ENCODE measurements at regions not wholly inside any gene's neighbourhood (a gene's known extent, or its start where the extent isn't known, plus 50 kb on each side); places are given as distances from the start of the nearest gene placed in this dataset.

DNA sequence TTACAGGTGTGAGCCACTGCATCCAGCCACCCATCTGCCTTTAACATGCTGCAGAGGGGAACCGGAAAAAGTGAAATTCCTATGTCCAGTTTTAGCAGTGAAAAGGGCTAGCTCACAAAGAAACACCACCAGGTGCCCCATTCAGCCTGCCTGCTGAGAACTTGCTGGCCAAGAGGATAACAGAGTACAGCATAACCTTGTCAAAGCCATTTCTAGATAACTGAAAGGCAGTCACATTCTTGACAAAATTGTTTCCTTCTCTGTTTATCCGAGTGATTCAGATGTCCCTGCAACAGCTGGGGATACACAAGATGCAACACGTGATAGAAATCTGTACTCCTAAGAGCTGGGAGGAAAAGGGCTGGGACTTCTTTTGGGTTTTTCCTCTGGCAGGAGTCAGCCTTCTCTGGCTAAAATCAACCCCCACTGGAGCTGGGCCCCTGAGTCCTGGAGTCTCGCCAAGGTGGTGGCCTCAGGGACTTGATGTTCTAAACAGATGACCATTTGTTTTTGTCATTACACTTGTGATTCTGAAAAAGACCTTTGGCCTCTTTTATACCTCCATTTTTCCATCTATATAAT is 505.4 kb downstream of the BCL11A start:
- DNase-seq, result no peak
- no peak for TF ChIP-seq GATA1 (IDR thresholded peaks at IDR 0.05; ENCODE audit: low read depth, low read length)
- TF ChIP-seq POLR2A (IDR thresholded peaks at IDR 0.05; ENCODE audit: low read length), result no peak

DNA sequence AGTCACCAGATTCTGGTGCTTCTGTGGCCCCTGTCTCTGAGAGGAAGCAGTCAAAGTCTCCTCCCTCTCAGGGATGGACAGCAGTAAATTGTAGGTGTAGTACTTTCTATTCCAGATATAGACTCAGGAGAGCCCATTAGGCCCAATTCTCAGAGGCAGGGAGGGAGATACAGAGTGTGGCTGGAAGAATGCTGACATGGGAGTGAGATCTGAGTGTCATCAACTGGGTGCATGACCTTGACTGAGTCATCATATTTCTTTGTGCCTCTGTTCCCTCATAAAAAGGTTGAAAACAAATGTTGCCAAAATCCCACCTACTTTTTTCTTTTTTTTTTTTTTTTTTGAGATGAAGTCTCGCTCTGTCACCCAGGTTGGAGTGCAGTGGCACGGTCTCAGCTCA is 506.1 kb downstream of the BCL11A start:
- DNase-seq, result no peak
- no peak for TF ChIP-seq GATA1 (IDR thresholded peaks at IDR 0.05; ENCODE audit: low read depth, low read length)
- no peak for TF ChIP-seq POLR2A (IDR thresholded peaks at IDR 0.05; ENCODE audit: low read length)

DNA sequence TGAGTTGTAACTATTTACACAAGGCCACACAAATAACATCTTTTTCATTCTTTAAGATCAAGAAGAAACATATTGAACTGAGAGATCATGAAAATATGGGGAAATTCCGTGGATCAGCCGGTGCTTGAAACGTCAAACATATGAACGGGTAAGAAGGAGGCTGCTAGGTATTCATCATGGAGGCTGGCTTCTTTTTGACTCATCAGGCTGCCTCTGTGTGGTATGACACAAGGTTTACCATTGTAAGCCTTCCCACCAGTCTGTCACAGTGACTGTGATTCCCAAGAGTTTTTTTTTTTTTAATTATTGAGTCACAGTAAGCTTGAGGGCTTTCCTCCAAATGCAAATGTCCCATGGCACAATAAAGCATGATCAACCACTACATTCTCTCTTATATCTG is 506.9 kb downstream of the BCL11A start:
- no peak for DNase-seq
- TF ChIP-seq POLR2A (IDR thresholded peaks at IDR 0.05; ENCODE audit: low read length) (no peak), GATA1 (IDR thresholded peaks at IDR 0.05; ENCODE audit: low read depth, low read length) (no peak)

DNA sequence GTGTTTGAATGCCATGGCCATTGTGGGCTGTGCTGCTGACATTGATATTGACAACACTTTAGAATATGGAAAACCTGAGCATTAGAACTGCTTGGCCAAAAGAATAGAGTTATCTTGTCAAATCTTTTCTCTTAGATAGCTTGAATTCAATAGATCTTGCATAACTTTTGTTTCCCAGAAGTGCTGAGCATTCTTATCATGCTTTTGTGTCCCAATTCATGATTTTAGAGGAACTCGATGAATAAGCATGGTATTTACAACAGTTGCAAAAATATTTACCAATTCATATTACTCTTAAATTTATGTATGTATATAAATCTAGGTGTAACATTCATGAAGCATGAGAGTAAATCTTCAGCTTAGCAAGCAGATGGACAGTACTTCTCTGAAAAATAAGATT is 508.0 kb downstream of the BCL11A start:
- TF ChIP-seq GATA1 (IDR thresholded peaks at IDR 0.05; ENCODE audit: low read depth, low read length) (no peak), POLR2A (IDR thresholded peaks at IDR 0.05; ENCODE audit: low read length) (no peak)
- DNase-seq, result no peak

DNA sequence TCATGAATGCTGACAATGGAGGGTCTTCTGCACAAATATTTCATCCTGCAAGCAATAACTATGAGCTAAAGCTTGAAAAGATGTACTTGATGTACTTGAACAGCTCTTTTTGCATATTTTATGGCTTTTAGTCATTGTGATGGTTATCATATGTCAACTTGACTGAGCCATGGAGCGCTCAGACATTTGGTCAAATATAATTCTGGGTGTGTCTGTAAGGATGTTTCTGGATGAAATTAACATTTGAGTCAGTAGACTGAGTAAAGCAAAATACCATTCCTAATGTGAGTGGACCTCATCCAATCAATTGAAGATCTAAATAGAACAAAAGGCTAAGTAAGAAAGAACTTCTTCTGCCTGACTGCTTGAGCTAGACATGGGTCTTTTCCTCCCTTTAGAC is 509.0 kb downstream of the BCL11A start:
- DNase-seq, result no peak
- TF ChIP-seq POLR2A (IDR thresholded peaks at IDR 0.05; ENCODE audit: low read length), result no peak
- TF ChIP-seq GATA1 (IDR thresholded peaks at IDR 0.05; ENCODE audit: low read depth, low read length), result no peak

DNA sequence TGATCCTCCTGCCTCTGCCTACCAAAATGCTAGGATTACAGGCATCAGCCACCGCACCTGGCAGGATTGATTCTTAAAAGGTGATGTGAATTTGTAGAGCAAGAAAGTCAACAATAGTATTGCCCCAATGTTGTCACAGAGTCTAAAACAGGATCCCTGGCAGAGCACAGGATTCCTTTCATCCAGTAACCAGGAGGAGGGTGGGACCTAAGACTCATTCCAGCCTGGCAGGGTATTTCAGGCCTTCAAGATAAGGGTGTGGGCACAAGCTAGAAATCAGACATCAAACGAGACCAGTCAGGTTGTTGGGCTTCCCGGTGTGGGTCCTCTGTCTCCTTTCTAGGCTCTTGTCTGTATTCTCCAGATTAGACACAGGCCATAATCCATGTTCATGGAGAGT is 511.4 kb downstream of the BCL11A start:
- TF ChIP-seq GATA1 (IDR thresholded peaks at IDR 0.05; ENCODE audit: low read depth, low read length) (no peak), POLR2A (IDR thresholded peaks at IDR 0.05; ENCODE audit: low read length) (no peak)
- no peak for DNase-seq

DNA sequence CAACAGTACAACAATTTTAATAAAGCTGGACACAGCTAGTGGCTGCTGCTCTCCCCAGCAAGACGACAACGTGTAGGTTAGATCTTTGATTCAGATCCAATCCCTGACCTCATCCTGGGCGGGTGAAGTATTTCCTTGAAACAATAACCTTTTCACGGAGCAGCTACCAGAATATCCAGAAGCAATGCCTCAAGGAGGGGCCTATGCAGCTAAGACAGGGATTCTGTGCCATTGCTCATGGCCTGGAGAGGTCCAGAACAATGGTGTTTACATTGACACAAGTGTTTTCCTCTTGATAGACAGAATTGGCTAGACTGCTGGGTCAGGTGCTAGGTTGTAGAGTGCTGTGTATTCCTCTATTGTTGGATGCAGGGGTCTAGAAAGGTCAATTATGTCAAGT is 520.1 kb downstream of the BCL11A start:
- TF ChIP-seq GATA1 (IDR thresholded peaks at IDR 0.05; ENCODE audit: low read depth, low read length), result no peak
- TF ChIP-seq POLR2A (IDR thresholded peaks at IDR 0.05; ENCODE audit: low read length), result no peak
- no peak for DNase-seq

DNA sequence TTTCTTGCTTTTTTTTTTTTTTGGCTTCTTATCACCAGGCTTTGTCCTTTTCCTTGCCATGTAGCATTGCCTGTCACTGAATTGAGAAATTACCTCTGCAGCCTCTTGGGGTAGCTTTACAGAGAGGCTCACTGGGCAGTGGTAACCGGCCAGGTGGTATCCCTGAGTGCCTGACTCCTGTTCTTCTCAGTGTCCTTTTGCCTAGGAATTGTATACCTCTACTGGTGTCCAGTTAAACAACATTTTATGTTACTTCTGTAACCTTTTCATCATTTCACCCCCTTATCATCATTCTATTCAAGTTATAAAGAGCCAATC is 523.9 kb downstream of the BCL11A start:
- TF ChIP-seq POLR2A (IDR thresholded peaks at IDR 0.05; ENCODE audit: low read length), result no peak
- TF ChIP-seq GATA1 (IDR thresholded peaks at IDR 0.05; ENCODE audit: low read depth, low read length), result no peak

DNA sequence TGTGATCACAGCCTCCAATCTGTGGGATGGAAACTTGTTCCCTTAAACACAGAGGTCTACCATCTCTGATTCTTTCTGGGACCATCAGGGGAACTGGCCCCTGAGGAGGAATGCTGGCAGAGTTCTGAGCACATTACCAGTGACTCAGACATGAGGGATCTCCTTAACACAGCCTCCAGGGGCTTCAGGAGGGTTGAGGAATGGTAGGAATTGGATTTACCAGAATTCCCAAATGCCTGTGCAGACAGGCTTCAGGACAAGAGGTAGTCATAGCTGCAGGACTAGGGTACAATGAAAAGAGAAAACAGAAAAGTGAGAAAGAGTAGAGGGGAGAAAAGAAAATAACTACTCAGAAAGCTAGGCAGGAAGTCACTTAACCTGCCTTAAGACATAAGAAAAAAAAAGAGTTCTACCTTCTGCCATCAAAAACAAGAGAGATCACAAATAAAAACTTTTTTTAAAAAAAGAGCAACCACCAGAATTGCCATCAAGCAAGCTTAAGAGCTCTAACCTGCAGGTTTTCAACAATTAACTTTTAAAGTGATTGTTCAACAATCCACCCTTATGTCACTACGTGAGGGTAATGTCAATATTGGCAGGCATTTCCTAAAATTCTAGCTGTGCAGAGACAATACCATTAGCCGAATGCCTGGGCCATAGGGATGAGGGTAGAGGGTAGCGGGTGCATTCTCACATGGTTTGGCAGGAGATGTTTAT is 524.4 kb downstream of the BCL11A start:
- TF ChIP-seq POLR2A (IDR thresholded peaks at IDR 0.05; ENCODE audit: low read length) (no peak), GATA1 (IDR thresholded peaks at IDR 0.05; ENCODE audit: low read depth, low read length) (no peak)
- no peak for DNase-seq

More for the DNA sequence above, 523.9 kb downstream of the BCL11A start:
- no peak for DNase-seq

DNA sequence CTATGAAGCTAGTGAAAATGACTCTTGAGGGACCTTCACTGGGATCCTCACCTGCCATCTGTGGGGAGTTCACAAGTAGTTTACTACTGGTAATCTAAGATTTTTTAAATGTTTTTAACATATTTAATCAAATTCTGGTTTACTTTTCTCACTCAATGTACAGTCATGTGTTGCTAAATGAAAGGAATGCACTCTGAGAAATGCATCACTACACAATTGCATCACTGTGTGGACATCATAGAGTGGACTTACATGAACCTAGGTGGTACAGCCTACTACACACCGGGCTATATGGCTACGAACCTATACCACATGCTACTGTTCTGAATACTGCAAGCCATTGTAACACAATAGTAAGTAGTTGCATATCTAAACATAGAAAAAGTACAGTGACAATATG is 528.0 kb downstream of the BCL11A start:
- DNase-seq, result no peak
- TF ChIP-seq POLR2A (IDR thresholded peaks at IDR 0.05; ENCODE audit: low read length), result no peak
- TF ChIP-seq GATA1 (IDR thresholded peaks at IDR 0.05; ENCODE audit: low read depth, low read length), result no peak

DNA sequence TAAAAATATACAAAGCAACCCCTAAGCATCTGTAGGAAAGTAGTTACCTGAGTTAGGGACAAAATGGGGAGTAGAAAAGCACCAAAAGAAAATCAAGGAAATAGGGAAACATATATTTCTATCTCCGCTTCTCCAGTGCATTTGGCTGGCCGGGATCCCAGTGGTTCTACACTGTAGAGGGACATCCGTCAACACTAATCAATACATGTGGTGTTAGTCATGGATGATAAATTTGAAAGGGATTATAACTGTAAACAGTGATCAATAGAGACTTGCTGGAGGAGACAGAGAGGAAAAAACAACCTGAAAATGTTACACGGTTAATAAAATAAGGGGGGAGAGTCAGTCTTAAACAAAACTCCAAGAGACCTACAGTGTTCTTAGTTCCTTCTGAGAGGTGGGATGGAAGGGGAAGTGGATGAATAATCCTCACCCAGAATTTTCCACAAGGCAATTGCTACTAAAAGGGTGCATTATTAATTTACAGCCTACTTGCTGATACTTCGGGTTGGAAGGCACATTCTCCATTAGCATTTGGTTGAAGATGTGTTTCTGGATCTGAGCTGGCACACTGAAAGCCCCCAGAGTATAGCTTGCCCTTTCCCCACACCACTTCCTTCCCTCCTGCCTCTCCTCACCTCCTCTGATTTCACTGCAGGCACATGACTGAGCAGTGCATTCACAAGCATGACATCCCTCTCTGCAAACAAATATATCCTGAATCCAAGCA is 530.0 kb downstream of the BCL11A start:
- TF ChIP-seq GATA1 (IDR thresholded peaks at IDR 0.05; ENCODE audit: low read depth, low read length) (no peak), POLR2A (IDR thresholded peaks at IDR 0.05; ENCODE audit: low read length) (no peak)

DNA sequence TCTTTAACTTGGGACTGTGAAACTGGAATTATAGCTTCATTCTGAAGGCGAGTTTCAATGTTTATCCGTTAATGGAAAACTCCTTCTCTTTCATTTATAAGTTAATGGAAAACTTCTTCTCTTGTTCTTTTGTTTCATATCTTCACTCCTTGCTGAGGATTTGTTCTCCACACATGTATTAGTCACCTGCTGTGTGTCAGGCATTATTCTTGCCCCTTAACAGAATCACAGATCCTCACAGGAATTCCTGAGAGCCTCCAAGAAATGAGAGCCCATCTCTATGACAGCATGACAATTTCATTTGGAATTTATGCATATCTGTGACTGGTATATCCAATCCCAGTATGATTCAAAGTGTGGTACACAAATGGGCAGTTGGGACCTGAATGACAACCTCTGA is 545.8 kb downstream of the BCL11A start:
- TF ChIP-seq GATA1 (IDR thresholded peaks at IDR 0.05; ENCODE audit: low read depth, low read length), result no peak
- no peak for TF ChIP-seq POLR2A (IDR thresholded peaks at IDR 0.05; ENCODE audit: low read length)
- no peak for DNase-seq

More for the DNA sequence above, 530.0 kb downstream of the BCL11A start:
- no peak for DNase-seq

DNA sequence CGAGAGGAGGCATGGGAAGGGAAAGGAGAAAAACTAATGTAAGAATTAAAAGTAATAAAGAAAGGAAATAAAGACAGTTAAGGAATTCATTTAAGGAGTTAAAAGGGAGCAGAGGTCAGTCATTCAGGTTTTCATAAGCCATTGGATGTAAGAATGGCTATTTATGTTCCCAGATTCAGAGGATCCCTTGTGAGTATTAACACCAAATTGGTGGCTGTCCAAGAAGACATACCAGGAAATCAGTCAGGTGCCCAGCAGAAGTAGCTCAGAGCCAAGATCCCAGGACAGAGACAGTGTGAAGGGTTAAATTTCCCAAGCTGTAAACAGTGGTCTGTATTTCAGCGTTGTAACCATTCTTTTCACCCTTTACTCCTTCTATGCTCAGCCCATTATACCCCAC is 550.4 kb downstream of the BCL11A start:
- no peak for DNase-seq
- TF ChIP-seq POLR2A (IDR thresholded peaks at IDR 0.05; ENCODE audit: low read length) (no peak), GATA1 (IDR thresholded peaks at IDR 0.05; ENCODE audit: low read depth, low read length) (no peak)

DNA sequence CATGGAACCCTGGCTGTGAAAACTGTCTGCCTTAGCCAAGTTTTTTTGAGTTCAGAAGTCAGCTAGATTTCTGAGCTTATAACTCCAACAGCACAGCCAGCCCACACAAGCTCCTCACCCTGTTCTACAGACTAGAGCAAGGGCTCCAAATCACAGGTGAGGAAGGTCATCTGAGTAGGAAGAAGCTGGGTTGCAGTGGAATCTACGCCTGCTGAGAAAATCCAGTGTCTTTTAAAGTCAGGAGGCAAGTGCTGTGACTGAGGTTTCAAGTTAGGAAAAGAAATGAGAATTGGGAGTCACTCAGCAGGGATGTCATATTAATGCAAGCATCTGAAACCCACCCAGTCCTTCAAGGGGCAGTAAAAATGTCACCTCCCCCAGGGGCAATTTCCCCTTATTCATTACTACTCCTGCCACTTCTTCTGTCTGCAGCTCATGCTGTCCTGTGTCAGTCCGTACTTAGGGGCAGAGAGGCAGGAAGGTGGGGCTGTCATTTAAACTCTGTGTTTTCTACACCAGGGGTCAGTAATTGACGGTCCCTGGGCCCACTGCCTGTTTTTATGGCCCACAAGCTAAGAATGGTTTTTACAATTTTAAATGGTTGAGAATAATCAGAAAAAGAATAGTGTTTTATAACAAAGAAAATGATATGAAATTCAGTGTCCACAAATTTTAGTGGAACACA is 551.1 kb downstream of the BCL11A start:
- peak in 1 of 2 experiments; percentile 0 for DNase-seq
- TF ChIP-seq POLR2A (IDR thresholded peaks at IDR 0.05; ENCODE audit: low read length) (no peak), GATA1 (IDR thresholded peaks at IDR 0.05; ENCODE audit: low read depth, low read length) (no peak)
